ENCODE measurements at regions not wholly inside any gene's neighbourhood (a gene's known extent, or its start where the extent isn't known, plus 50 kb on each side); places are given as distances from the start of the nearest gene placed in this dataset.
"Not testable (repeated sequence)": the region's sequence is repeated elsewhere in the genome, so short reads cannot be mapped to it uniquely, and the experiment has no call there.

DNA sequence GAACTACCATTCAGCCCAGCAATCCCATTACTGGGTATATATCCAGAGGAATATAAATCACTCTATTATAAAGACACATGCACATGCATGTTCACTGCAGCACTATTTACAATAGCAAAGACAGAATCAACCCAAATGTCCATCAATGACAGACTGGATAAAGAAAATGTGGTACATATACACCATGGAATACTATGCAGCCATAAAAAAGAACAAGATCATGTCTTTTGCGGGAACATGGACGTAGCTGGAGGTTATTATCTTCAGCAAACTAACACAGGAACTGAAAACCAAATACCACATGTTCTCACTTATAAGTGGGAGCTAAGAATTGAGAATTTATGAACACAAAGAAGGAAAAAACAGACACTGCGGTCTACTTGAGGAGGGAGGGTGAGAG is 195.1 kb downstream of the GPAT3 start:
- not testable (repeated sequence) for DNase-seq (ENCODE audit: low spot score); FAIRE-seq

DNA sequence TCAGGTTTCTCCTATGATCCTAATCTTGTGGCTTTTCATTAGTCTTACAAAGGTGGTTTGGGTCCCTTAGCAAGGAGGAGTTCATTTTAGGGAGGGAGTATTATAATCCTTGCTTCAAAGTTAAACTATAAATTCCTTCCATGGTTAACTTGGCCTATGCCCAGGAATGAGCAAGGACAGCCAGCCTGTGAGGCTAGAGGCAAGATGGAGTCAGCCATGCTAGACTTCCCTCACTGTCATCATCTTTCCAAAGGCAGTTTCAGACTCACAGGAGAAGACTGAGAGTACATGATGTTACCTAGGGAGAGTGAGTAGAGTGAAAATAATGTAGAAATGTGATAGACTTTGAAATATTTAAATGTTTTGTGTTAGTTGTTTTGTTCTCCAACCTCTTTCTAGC is 192.3 kb downstream of the GPAT3 start:
- no peak for DNase-seq (ENCODE audit: low spot score)
- no peak for FAIRE-seq

GRCh38 chr4:83725336-83726085 is 189.6 kb downstream of the GPAT3 start:
- DNase-seq (ENCODE audit: low spot score) (no peak), FAIRE-seq (no peak)

GRCh38 chr4:83724485-83725335 is 188.8 kb downstream of the GPAT3 start:
- no peak for FAIRE-seq
- no peak for DNase-seq (ENCODE audit: low spot score)

DNA sequence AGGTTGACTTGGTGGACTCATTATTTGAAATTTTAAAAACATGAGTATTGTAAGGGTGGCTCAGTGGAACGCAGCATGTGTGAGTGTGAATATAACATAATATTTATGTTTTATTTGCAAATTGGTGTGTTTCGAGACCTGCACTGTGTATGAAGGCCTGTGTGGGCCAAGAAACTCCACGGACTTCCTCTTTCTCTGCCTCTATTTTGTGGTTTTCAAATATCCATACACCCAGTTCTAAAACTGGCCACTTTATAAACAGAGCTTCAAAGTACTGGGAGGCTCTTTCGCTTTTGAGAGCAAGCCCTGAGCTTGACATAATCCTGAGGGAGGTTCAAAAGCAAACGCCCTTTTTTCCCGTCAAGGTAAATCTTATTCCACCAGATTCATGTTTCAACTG is 187.7 kb downstream of the GPAT3 start:
- DNase-seq (ENCODE audit: low spot score) (no peak), FAIRE-seq (no peak)

GRCh38 chr4:83722730-83723269 is 186.9 kb downstream of the GPAT3 start:
- DNase-seq (ENCODE audit: low spot score) (no peak), FAIRE-seq (no peak)

DNA sequence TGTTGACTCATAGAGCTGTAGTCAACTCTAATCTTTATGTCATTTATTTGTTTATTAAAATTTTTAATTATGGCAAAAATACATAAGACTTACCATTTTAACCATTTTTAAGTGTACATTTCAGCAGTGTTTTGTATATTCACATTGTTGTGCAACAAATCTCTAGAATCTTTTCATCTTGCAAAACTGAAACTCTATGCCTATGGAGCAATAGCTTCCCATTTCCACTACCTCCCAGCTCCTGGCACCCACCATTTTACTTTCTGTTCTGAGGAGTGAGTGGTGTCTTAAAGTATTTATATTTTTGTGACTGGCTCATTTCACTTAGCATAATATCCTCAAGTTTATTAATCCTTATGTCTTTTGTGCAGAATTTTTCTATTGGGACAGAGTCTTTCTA is 181.0 kb downstream of the GPAT3 start:
- no peak for FAIRE-seq

DNA sequence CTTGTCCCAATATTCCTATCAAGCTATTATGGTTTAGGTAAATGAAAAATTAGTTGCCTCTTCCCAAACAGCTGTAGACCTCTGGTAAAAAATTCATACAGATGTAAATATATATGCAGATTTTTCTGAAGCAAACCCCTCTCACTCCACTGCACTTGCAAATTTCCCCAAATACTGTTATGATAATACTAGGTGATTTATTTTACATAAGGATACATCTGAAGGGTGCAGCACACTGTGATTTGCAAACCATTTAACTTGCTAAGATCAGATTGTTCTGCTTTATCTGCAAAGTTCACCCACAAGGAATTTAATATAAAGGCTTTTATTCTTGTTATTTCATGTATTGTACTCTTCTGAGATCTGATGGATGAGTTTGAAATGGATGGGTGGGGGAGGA is 177.0 kb downstream of the GPAT3 start:
- no peak for DNase-seq (ENCODE audit: low spot score)
- FAIRE-seq = no peak

More for the DNA sequence above, 181.0 kb downstream of the GPAT3 start:
- no peak for DNase-seq (ENCODE audit: low spot score)

DNA sequence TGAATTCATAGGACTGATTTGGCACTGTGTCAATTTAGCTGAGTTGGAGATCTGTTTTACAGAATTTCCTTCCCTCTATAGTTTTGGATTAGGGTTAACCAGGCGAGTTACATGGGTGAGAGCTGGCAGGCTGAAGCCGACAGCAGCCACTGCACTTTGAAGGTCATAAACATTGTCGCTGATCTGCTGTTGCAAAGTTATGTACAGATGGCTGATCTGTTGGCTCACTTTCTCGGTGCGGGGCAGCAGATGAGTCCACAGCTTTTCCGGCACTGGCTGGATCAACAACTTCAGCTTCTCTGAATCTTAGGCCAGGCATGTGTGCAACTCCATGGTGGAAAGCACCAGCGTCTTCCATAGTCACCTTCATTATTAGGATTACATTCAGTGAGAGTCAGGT is 173.7 kb downstream of the GPAT3 start:
- DNase-seq (ENCODE audit: low spot score) = no peak
- FAIRE-seq = no peak

- no peak for DNase-seq (ENCODE audit: low spot score)
- no peak for FAIRE-seq
These were observed 172.7 kb downstream of the GPAT3 start for GRCh38 chr4:83708500-83709175.

DNA sequence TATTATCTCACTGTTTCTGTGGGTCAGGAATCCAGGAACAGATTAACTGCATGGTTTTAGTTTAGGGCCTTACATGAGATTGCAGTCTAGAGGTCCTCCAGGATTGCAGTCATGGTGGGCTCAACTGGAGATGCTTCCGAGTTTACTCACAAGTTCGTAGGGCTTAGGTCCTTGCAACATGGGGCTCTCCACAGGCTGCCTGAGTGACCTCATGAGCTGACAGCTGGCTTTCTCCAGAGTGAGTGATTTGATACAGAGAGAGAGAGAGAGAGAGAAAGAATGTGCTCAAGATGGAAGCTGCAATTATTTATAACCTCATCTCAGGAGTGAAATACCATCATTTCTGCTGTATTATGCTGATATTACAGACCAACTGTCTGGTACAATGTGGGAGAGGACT is 168.9 kb downstream of the GPAT3 start:
- FAIRE-seq = no peak
- DNase-seq (ENCODE audit: low spot score) = no peak

- DNase-seq (ENCODE audit: low spot score) = no peak
- no peak for FAIRE-seq
These were observed 167.8 kb downstream of the GPAT3 start for GRCh38 chr4:83703752-83704151.

DNA sequence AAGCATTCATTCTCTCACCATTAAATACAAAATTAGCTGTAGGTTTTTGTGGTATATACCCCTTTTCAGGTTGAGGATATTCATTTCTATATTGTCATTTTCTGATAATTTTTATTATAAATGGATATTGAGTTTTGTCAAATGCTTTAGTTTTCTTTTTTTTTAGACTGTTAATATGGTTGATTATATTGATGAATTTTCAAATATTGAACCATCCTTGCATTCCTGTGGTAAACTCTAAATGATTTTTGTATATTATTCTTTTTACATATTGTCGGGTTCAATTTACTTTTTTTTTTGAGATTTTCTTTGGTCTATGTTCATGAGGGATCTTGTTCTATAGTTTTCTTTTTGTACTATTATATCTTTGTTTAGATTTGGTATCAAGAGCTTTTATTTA is 165.1 kb downstream of the GPAT3 start:
- no peak for FAIRE-seq
- DNase-seq (ENCODE audit: low spot score) = no peak

DNA sequence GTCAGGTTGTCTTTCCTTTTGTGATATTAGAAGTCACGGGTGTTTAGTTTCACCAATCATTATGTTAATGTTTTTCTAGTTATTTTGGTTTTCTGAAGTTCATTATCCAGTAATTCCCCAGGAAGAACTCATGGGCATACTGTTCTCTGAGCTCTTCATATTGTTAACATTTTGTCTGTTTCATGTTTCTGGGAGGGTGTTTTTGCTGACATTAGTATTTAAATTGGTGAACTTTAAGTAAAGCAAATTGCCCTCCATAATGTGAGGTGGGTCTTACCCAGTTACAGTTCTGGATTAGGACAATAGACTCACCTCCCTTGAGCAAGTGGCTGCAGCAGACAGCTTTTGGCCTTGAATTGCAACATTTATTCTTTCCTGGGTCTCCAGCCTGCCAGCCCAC is 163.4 kb downstream of the GPAT3 start:
- DNase-seq (ENCODE audit: low spot score) (no peak), FAIRE-seq (no peak)

DNA sequence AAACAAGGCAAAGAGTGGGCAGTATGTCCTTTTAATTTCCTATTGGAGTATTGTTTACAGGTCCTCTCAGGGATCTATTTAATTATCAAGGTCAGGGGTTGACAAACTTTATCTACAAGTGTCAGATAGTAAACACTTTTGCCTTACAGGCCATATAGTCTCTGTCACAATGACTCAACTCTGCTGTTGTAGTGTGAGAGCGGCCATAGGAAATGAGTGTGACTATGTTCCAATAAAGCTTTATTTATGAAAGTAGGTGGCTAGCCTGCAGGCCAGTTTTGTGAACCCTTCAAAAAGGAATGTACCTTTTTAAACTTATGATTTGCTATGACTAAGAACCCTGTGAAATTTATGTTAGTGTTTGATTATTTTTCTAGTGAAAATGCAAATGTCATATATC is 156.1 kb downstream of the GPAT3 start:
- DNase-seq (ENCODE audit: low spot score) (no peak), FAIRE-seq (no peak)

- no peak for FAIRE-seq
- no peak for DNase-seq (ENCODE audit: low spot score)
These were observed 150.3 kb downstream of the GPAT3 start for GRCh38 chr4:83686166-83686565.

- FAIRE-seq (no peak), DNase-seq (ENCODE audit: low spot score) (no peak)
These were observed 143.8 kb downstream of the GPAT3 start for GRCh38 chr4:83679692-83680091.

- DNase-seq (ENCODE audit: low spot score) = no peak
- no peak for FAIRE-seq
These were observed 143.3 kb downstream of the GPAT3 start for GRCh38 chr4:83679254-83679653.

DNA sequence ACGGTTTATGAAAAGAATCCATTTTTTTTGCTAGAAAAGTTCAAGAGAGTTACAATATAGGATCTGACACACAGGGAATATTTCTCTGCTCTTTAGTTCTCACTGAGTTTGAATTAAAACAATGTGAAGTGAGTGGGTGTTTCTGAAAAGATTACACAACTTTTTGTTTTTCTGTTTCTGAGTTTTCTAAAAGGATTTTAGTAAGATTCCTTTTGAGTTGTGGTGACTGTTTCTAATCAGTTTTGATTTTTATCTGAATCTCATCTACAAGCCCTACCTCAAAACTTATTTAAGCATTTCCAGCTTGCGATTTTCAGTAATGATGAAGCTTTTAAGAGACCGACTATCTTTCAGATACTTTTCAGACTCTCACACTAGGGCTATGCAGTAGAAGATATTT is 141.7 kb downstream of the GPAT3 start:
- FAIRE-seq (no peak), DNase-seq (ENCODE audit: low spot score) (no peak)

GRCh38 chr4:83664741-83665140 is 128.8 kb downstream of the GPAT3 start:
- no peak for FAIRE-seq
- DNase-seq (ENCODE audit: low spot score) = no peak

DNA sequence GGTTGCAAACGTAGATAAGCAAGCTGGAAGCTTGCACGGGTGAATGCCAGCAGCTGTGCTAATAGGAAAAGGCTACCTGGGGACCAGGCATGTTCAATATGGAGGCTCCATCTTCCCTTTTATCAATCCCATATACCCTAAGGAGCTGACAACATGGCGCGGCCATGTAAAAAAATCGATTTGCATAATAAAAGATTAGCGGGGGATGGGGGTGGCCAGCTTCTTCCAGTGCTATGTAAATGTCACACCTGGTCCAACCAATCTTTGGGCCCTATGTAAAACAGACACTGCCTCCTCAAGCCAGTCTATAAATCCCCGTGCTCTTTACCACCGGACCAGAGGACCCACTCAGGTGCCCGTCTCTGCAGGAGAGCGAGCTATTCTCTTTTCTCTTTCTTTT is 128.2 kb downstream of the GPAT3 start:
- DNase-seq (ENCODE audit: low spot score) (no peak), FAIRE-seq (no peak)

GRCh38 chr4:83662204-83662603 is 126.3 kb downstream of the GPAT3 start:
- DNase-seq (ENCODE audit: low spot score) (no peak), FAIRE-seq (no peak)

All from urothelium cell line (cell line).